HCT116 (cell line): ENCODE measurements at regions not wholly inside any gene's neighbourhood (a gene's known extent, or its start where the extent isn't known, plus 50 kb on each side); places are given as distances from the start of the nearest gene placed in this dataset.

Experiments
- CTCF ChIP-seq, 3 experiments: fragments of 200-600 bp in 1 of 3; sonication (generic) in 1 of 3; IDR thresholded peaks in 2 of 3; conservative IDR thresholded peaks in 1 of 3; 2 replicates each; pipeline ENCODE4 v1.5.1; 2012 to 2017; ENCODE audit warnings: low read depth in 2 of 3, low read length in 2 of 3, antibody characterized with exemption in 1 of 3, borderline replicate concordance in 1 of 3, control low read depth in 1 of 3, mild to moderate bottlenecking in 1 of 3, mixed read lengths in 1 of 3, mixed run types in 1 of 3, moderate library complexity in 1 of 3; ENCODE audit not compliant: insufficient read depth in 1 of 3
- EGR1 ChIP-seq: IDR thresholded peaks from 2 replicates; pipeline ENCODE4 v1.6.1; 2012; ENCODE audit warnings: low read depth
- JUND ChIP-seq: IDR thresholded peaks from 2 replicates; pipeline ENCODE4 v1.6.1; 2012
- POLR2A ChIP-seq: IDR thresholded peaks from 2 replicates; pipeline ENCODE4 v1.7.0; 2011; ENCODE audit warnings: borderline replicate concordance; ENCODE audit not compliant: insufficient read depth, insufficient read length; ENCODE audit errors: extremely low read depth
- RAD21 ChIP-seq: IDR thresholded peaks from 2 replicates; pipeline ENCODE4 v1.6.1; 2012; ENCODE audit warnings: low read depth, mild to moderate bottlenecking
- ZNF274 ChIP-seq: fragments of 200-500 bp; sonication (Bioruptor generic); IDR thresholded peaks from 2 replicates; pipeline ENCODE4 v1.6.1; 2014; ENCODE audit warnings: mild to moderate bottlenecking, low read depth, low read length, inconsistent platforms

- TF ChIP-seq RAD21: peak; percentile 97
- TF ChIP-seq ZNF274: no peak
- TF ChIP-seq CTCF (IDR thresholded peaks at IDR 0.05 in 2 of 3, conservative IDR thresholded peaks at IDR 0.05 in 1 of 3; ENCODE audit: borderline replicate concordance in 1 of 3, insufficient read depth in 1 of 3, low read depth in 2 of 3, low read length in 2 of 3): peak; percentile 71 to 88 (median 82)
- TF ChIP-seq JUND: no peak
- no peak for TF ChIP-seq POLR2A
- no peak for TF ChIP-seq EGR1
Observed at GRCh38 chr1:65687428-65688214, 105.1 kb upstream of the PDE4B start.
